GM12892 (cell line): ENCODE measurements at regions not wholly inside any gene's neighbourhood (a gene's known extent, or its start where the extent isn't known, plus 50 kb on each side); places are given as distances from the start of the nearest gene placed in this dataset.

Experiments used
- POLR2A ChIP-seq: IDR thresholded peaks from 2 replicates; pipeline ENCODE4 v1.6.1; 2011; ENCODE audit warnings: low read depth, low read length, control low read depth
- POLR2AphosphoS5 ChIP-seq: IDR thresholded peaks from 2 replicates; pipeline ENCODE4 v1.6.1; 2011; ENCODE audit warnings: low read depth, low read length, control low read depth

DNA sequence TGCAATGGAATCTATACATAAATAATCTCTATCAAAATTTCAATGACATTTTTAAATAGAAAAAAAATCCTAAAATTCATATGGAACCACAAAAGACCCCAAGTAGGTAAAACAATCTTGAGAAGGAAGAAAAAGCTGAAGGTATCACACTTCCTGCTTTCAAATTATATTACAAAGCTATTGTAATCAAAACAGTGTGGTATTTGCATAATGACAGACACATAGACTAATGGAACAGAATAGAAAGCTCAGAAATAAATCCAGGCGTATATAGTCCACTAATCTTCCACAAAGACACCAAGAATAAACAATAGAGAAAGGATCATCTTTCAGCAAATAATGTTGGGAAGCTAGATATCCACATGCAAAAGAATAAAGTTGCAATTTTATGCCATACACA lies 699.8 kb upstream of the ID2 start:
- TF ChIP-seq POLR2AphosphoS5 (no peak), POLR2A (no peak)
